Glutamatergic neuron (in vitro differentiated cells): ENCODE measurements at regions not wholly inside any gene's neighbourhood (a gene's known extent, or its start where the extent isn't known, plus 50 kb on each side); places are given as distances from the start of the nearest gene placed in this dataset.

Experiments
- DNase-seq: peaks from one replicate; pipeline ENCODE4 v3.0.0; 2022
- H3K27ac Mint-ChIP-seq: one replicate; pipeline ENCODE4 v1.8.0; 2020; ENCODE audit warnings: mild to moderate bottlenecking, mixed read lengths, inconsistent platforms; ENCODE audit not compliant: unreplicated experiment
- H3K27me3 Mint-ChIP-seq: one replicate; pipeline ENCODE4 v1.8.0; 2020; ENCODE audit warnings: mild to moderate bottlenecking, moderate library complexity, mixed read lengths, inconsistent platforms; ENCODE audit not compliant: unreplicated experiment
- H3K36me3 Mint-ChIP-seq: one replicate; pipeline ENCODE4 v1.8.0; 2020; ENCODE audit warnings: mild to moderate bottlenecking, mixed read lengths, inconsistent platforms; ENCODE audit not compliant: unreplicated experiment
- H3K4me1 Mint-ChIP-seq: one replicate; pipeline ENCODE4 v1.8.0; 2020; ENCODE audit warnings: mild to moderate bottlenecking, low read depth, mixed read lengths, inconsistent platforms; ENCODE audit not compliant: unreplicated experiment
- H3K4me3 Mint-ChIP-seq: one replicate; pipeline ENCODE4 v1.8.0; 2020; ENCODE audit warnings: mild to moderate bottlenecking, mixed read lengths, inconsistent platforms; ENCODE audit not compliant: unreplicated experiment
- H3K9me3 Mint-ChIP-seq: one replicate; pipeline ENCODE4 v1.8.0; 2020; ENCODE audit warnings: mild to moderate bottlenecking, moderate library complexity, mixed read lengths, inconsistent platforms; ENCODE audit not compliant: unreplicated experiment
- TF ChIP-seq, protein P1 (sequence below): fragments of 200-600 bp; sonication (generic); IDR thresholded peaks from one replicate; pipeline ENCODE4 v1.5.0; 2021; ENCODE audit not compliant: partially characterized antibody, unreplicated experiment

DNA sequence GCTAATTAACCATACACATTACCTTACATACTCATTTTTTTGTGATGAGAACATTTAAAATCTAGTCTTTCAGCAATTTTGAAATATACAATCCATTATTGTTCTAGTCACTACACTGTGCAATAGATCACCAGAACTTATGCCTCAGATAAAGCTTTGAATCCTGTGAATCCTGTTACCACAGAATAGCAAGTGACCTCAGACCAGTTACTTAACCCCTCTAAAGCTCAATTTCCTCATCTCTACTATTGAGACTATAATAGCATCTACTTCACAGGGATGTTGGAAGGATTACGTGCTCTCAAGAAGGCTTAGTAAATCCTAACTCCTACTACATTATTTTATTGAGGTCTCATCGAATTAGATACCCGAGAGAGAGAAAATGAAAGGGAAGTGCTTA is 60.2 kb upstream of the PIP5K1B start:
- TF ChIP-seq, protein P1, sequence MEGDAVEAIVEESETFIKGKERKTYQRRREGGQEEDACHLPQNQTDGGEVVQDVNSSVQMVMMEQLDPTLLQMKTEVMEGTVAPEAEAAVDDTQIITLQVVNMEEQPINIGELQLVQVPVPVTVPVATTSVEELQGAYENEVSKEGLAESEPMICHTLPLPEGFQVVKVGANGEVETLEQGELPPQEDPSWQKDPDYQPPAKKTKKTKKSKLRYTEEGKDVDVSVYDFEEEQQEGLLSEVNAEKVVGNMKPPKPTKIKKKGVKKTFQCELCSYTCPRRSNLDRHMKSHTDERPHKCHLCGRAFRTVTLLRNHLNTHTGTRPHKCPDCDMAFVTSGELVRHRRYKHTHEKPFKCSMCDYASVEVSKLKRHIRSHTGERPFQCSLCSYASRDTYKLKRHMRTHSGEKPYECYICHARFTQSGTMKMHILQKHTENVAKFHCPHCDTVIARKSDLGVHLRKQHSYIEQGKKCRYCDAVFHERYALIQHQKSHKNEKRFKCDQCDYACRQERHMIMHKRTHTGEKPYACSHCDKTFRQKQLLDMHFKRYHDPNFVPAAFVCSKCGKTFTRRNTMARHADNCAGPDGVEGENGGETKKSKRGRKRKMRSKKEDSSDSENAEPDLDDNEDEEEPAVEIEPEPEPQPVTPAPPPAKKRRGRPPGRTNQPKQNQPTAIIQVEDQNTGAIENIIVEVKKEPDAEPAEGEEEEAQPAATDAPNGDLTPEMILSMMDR: no peak
- Mint-ChIP-seq H3K27ac (no peak overlapping the region), H3K27me3 (no peaks in the 10 kb centered on the region), H3K36me3 (no peaks in the 10 kb centered on the region), H3K4me1 (peaks cover 1% of the 10 kb centered on the region), H3K4me3 (no peak overlapping the region), H3K9me3 (no peaks in the 10 kb centered on the region)
- DNase-seq: no peak

DNA sequence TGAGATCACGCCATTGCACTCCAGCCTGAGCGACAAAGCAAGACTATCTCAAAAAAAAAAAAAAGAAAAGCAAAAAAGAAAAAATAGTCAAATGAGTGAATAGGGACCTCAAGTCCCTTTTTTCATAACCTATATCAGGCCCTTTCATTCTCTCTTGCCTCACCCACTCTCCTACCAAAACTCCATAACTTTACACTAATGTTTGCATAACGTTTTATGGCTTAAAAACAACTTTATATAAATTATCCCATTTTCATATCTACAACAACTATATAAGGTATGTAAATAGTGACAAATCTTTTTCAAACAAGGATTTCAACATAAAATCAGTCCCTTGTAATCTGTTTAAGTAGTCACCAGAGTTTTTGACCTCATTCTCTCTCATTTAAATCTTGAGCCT is 56.9 kb upstream of the PIP5K1B start:
- Mint-ChIP-seq H3K4me1 (peaks cover 1% of the 10 kb centered on the region), H3K27ac (no peak overlapping the region), H3K4me3 (no peak overlapping the region), H3K9me3 (no peaks in the 10 kb centered on the region), H3K36me3 (no peaks in the 10 kb centered on the region), H3K27me3 (no peaks in the 10 kb centered on the region)
- DNase-seq: no peak
- TF ChIP-seq, protein P1: no peak

GRCh38 chr9:68648971-68649370 is 56.1 kb upstream of the PIP5K1B start:
- DNase-seq: no peak

GRCh38 chr9:68651280-68651893 is 53.7 kb upstream of the PIP5K1B start:
- Mint-ChIP-seq H3K27me3 (no peaks in the 10 kb centered on the region), H3K27ac (no peak overlapping the region), H3K9me3 (no peaks in the 10 kb centered on the region), H3K4me1 (no peaks in the 10 kb centered on the region), H3K36me3 (no peaks in the 10 kb centered on the region), H3K4me3 (no peak overlapping the region)
- no peak for DNase-seq
- TF ChIP-seq, protein P1: no peak

More at GRCh38 chr9:68648971-68649370, 56.1 kb upstream of the PIP5K1B start:
- Mint-ChIP-seq H3K27me3 (no peaks in the 10 kb centered on the region), H3K4me1 (peaks cover under 1% of the 10 kb centered on the region), H3K36me3 (no peaks in the 10 kb centered on the region), H3K27ac (no peak overlapping the region), H3K4me3 (no peak overlapping the region), H3K9me3 (no peaks in the 10 kb centered on the region)
- TF ChIP-seq, protein P1: no peak

- Mint-ChIP-seq H3K27me3 (no peaks in the 10 kb centered on the region), H3K4me1 (no peaks in the 10 kb centered on the region), H3K9me3 (no peaks in the 10 kb centered on the region), H3K27ac (no peak overlapping the region), H3K4me3 (no peak overlapping the region), H3K36me3 (no peaks in the 10 kb centered on the region)
- no peak for DNase-seq
- TF ChIP-seq, protein P1: no peak
Measured at GRCh38 chr9:68653141-68653595, 51.9 kb upstream of the PIP5K1B start.
